ENCODE measurements at regions not wholly inside any gene's neighbourhood (a gene's known extent, or its start where the extent isn't known, plus 50 kb on each side); places are given as distances from the start of the nearest gene placed in this dataset.
"Not testable (repeated sequence)": the region's sequence is repeated elsewhere in the genome, so short reads cannot be mapped to it uniquely, and the experiment has no call there.

- DNase-seq: not testable (repeated sequence)
These were observed 142.2 kb downstream of the CRLF3 start for GRCh38 chr17:30682280-30682679.

DNA sequence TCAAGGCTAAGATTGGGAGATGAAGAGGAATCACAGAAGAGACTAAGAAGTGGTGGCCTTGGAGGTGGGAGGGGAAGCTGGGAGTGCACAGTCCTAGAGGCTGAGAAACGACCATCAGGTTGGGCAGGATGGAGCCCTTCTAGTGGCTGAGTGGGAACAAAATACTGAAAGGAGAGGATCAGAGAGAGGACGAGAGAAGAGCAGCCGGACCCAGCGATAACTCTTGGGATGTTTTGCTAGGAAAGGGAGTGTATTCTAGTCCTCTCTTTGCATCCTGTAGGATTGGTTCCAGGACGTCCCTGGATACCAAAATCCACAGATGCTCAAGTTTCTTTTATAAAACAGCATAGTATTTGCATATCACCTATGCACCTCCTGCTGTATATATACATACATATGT, 143.8 kb downstream of the CRLF3 start:
- DNase-seq: not testable (repeated sequence)

DNA sequence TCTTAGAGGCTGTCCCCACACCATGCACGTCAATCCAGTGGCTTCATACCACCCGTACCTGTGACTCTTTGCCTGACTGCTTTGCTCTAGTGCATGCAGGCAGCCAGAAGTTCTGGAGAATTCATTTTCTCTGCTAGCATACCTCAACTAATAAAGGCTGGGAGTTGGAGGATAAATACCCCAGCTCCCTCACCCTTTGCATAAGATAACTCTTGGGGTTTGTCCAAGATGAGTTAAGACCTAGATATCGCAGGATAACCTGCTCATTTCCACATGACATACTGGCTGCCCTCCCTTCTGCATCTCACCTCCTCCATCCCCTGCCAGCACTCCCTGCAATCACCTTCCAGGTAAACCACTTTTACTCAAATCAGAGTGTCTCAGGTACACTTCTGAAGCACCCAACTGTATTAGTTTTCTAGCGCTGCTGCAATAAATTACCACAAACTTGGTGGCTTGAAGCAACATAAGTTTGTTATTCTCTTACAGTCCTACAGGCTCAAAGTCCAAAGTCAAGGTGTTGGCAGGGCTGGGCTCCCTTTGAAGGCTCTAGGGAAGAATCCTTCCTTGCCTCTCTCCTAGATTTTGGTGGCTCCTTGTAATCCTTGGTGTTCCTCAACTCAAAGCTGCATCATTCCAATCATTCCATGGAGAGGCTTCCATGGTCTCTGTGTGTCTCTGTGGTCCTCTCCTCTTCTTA, 146.8 kb downstream of the CRLF3 start:
- DNase-seq: no peak

GRCh38 chr17:30675777-30676492, 148.6 kb downstream of the CRLF3 start:
- not testable (repeated sequence) for DNase-seq

- DNase-seq: not testable (repeated sequence)
These were observed 155.3 kb downstream of the CRLF3 start for GRCh38 chr17:30669217-30669649.

DNA sequence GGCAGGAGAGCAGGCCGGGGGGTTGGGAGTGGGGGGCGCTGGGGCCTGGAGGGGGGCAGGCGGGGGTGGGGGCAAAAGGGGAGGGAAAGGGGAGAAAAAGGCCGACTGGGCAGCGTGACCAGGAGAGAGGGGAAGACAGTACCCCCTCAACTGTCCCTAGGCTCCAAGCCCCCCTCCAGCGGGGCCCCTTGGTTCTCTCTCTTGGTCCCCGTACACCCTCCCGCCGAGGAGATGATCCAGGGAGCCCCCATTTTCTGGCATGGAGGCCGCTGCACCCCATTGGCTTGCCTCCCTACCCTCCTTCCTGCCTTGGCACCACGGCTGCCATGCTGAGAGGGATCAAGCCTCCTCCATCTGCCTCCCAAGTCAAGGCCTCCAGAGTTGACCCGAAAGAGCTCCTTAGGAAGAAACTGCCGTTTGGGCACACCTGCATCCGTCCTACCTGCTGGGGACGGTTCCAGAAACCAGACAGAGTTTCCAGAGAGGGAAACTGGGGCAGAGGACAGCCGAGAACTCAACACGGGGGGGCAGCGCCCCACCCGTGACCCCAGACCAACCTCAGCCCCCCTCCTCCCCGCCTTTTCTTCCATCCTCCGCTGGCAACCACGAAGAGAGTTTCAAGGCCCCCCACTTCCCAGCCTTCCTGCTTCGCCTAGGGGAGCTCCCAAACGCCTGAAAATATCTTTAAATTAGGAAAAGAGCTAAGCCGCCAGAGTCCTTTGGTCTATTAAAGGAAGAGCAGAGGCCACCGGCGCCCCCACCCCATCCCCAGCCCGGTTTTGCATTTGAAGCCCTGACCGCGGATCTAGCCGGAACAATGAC, 155.9 kb downstream of the CRLF3 start:
- DNase-seq: not testable (repeated sequence)

GRCh38 chr17:30667657-30668359, 156.7 kb downstream of the CRLF3 start:
- peak; percentile 10 to 47 for DNase-seq

DNA sequence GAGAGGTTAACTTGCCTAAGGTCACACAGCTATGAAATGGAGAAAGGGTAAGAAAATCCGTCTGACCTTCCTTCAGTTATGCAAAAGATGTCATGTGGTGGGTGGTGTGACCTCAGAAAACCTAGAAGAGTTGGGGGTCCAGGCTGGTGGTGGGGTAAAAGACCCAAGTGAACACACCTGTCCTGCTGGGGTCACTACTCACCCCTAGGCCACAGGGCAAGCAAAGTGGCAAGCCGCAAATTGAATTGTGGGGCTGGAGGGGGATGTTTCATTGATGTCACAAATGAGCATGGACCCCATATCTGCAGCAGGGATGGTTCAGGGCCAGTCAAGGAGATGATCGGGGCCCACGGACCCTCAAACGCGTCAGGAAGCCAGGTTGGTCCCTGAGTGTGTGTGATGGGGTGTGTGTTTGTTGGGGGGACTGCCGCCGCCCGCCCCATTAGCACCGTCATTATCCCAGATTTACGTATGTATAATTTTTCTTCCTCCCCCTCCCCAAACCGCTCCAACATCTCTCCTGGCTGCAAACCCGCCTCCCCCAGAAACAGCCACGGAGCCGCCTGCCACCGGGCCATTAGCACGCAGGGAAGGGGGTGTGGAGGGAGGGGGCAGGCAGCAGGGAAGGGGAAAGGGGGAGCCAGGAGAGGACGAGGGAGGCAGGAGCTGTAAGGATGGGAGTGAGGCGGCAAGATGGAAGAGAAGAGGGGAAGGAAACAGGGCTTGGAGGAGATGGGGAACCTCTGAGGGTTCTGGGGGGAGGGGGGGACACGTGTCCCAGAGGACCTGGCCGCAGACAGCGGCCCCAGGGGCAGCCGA, 157.4 kb downstream of the CRLF3 start:
- not testable (repeated sequence) for DNase-seq

- DNase-seq: not testable (repeated sequence)
These were observed 160.6 kb downstream of the CRLF3 start for GRCh38 chr17:30663727-30664455.

GRCh38 chr17:30657148-30657547, 167.3 kb downstream of the CRLF3 start:
- not testable (repeated sequence) for DNase-seq

DNA sequence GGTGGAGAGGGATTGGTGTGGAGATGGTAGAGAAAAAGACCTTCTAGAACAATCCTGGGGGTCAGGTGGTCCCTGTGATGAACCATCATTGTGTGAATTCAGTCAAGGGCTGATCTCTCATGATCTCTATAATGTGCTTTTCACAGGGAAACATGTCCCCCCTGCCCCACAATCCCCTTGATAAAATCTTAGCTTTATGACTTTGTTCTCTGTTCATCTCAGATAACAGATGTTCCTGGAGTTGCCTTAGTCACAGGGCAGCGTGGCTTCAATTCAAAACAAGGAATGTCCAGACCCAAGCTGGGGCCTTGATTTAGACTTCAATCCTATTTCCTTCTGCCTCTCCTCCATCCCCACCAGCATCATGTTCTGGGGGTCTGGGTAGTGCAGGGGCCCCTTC, 171.5 kb downstream of the CRLF3 start:
- DNase-seq: not testable (repeated sequence)

DNA sequence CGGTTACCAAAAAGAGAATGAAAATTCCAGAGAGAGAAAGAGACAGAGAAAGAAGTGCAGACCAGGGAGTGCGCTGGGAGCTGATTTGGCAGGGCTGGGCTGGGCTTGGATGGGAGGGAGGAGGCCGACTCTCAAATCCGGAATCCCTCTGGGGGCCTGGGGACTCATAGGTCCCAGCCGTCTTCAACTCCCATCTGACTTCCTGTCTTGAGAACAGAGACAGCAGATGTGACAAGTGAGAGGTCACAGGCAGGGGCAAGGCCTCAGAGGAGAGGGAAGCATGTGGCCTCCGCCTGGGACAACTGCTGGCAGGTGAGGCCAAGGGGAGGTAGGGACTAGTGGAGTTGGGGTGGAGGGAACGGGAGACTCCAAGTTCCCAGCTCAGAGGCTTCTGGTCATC, 172.9 kb downstream of the GOSR1 start:
- not testable (repeated sequence) for DNase-seq

DNA sequence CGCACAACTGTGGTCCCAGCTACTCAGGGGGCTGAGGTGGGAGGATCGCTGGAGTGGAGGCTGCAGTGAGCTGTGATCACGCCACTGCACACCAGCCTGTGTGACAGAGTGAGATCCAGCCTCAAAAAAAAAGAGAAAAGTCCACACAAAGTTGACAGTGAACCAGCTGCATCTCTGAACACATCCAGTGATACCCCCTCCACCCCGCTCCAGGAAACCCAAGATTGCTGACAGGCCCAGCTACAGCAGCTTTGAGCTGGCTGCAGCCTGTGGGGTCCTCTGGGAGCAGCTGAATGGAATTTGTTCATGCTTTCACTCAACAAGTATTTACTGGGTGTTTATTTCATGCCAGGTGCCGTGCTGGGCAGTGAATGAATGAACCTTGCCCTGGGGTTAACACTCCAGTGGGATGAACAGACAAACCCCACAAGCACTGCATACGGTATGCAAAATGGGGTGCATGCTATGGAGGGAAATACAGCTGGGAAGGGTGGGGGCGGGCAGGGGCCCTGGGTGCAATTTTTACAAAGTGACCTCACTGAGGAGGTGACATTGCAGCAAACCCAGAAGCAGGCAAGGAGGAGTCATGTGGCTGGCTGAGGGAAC, 170.9 kb downstream of the GOSR1 start:
- DNase-seq: not testable (repeated sequence)

GRCh38 chr17:30645875-30646274, 168.7 kb downstream of the GOSR1 start:
- DNase-seq: not testable (repeated sequence)

GRCh38 chr17:30644713-30645112, 167.5 kb downstream of the GOSR1 start:
- DNase-seq: not testable (repeated sequence)

GRCh38 chr17:30644287-30644686, 167.1 kb downstream of the GOSR1 start:
- not testable (repeated sequence) for DNase-seq

GRCh38 chr17:30641428-30641827, 164.2 kb downstream of the GOSR1 start:
- not testable (repeated sequence) for DNase-seq

- DNase-seq: not testable (repeated sequence)
These were observed 162.2 kb downstream of the GOSR1 start for GRCh38 chr17:30639391-30639790.

DNA sequence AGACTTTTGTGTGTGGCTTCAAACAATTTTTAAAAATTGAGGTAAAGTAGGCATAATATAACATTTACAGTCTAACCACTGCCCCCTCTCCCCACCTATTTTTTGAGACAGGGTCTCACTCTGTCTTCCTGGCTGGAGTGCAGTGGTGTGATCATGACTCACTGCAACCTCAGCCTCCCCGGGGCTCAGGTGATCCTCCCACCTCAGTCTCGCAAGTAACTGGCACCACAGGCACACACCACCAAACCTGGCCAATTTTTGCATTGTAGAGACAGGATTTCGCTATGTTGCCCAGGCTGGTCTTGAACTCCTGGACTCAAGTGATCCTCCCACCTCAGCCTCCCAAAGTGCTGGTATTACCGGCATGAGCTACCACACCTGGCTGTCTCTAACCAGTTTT, 161.8 kb downstream of the GOSR1 start:
- DNase-seq: not testable (repeated sequence)

GRCh38 chr17:30631651-30632050, 154.4 kb downstream of the GOSR1 start:
- not testable (repeated sequence) for DNase-seq

All from NCI-H1930 (cell line).